CD14-positive monocyte (primary cell): ENCODE measurements at regions not wholly inside any gene's neighbourhood (a gene's known extent, or its start where the extent isn't known, plus 50 kb on each side); places are given as distances from the start of the nearest gene placed in this dataset.

Experiments
- DNase-seq, 3 donors: peaks; one replicate each; pipeline ENCODE4 v3.0.0-alpha.2; 2011 to 2022
- H2AFZ ChIP-seq: 2 replicates; pipeline ENCODE4 v1.6.0; 2012; ENCODE audit warnings: mild to moderate bottlenecking, low read depth, low read length, inconsistent platforms; ENCODE audit not compliant: insufficient read depth, poor library complexity, severe bottlenecking
- H3K27ac ChIP-seq, 2 donors: 1 replicate in 1 of 2; 2 replicates in 1 of 2; pipeline ENCODE4 v1.5.1; 2012 to 2013; ENCODE audit warnings: low read length in 2 of 2, control low read depth in 1 of 2, inconsistent platforms in 1 of 2, low read depth in 1 of 2, mild to moderate bottlenecking in 1 of 2
- H3K27me3 ChIP-seq, 2 donors: one replicate each; pipeline versions ENCODE4 v1.6.0 to v1.6.1; 2011 to 2013; ENCODE audit warnings: low read length in 2 of 2; ENCODE audit not compliant: control insufficient read depth in 2 of 2, insufficient read depth in 2 of 2
- H3K36me3 ChIP-seq, 2 donors: replicated peaks in 1 of 2; 1 replicate in 1 of 2; 2 replicates in 1 of 2; pipeline versions ENCODE4 v1.5.1 to v1.6.1; 2012 to 2013; ENCODE audit warnings: low read length in 2 of 2, control low read depth in 1 of 2, inconsistent platforms in 1 of 2, mild to moderate bottlenecking in 1 of 2; ENCODE audit not compliant: insufficient read depth in 2 of 2, control insufficient read depth in 1 of 2
- H3K4me1 ChIP-seq, 2 donors: 1 replicate in 1 of 2; 2 replicates in 1 of 2; pipeline versions ENCODE4 v1.5.1 to v1.6.1; 2012 to 2013; ENCODE audit warnings: low read length in 2 of 2, control low read depth in 1 of 2, inconsistent platforms in 1 of 2, mild to moderate bottlenecking in 1 of 2, moderate library complexity in 1 of 2; ENCODE audit not compliant: insufficient read depth in 2 of 2, control insufficient read depth in 1 of 2
- H3K4me2 ChIP-seq: replicated peaks from 2 replicates; pipeline ENCODE3; 2012; ENCODE audit warnings: low read length, moderate library complexity, mild to moderate bottlenecking; ENCODE audit not compliant: poor library complexity, severe bottlenecking; ENCODE audit errors: extremely low read depth
- H3K4me3 ChIP-seq, 3 experiments: fragments of 200-600 bp in 1 of 3; sonication (generic) in 1 of 3; replicated peaks in 1 of 3; 1 replicate in 2 of 3; 2 replicates in 1 of 3; pipeline ENCODE4 v1.5.1; 2011 to 2013; ENCODE audit warnings: low read length in 3 of 3, mild to moderate bottlenecking in 3 of 3, control low read depth in 2 of 3, low read depth in 2 of 3, inconsistent platforms in 1 of 3, moderate library complexity in 1 of 3
- H3K79me2 ChIP-seq: 2 replicates; pipeline ENCODE4 v1.6.0; 2012; ENCODE audit warnings: mild to moderate bottlenecking, control low read depth, inconsistent platforms, low read length, moderate library complexity; ENCODE audit not compliant: insufficient read depth
- H3K9ac ChIP-seq: 2 replicates; pipeline ENCODE4 v1.6.0; 2017; ENCODE audit warnings: low read length, mild to moderate bottlenecking; ENCODE audit not compliant: insufficient read depth, poor library complexity, severe bottlenecking
- H3K9me3 ChIP-seq, 2 donors: replicated peaks in 1 of 2; 1 replicate in 1 of 2; 2 replicates in 1 of 2; pipeline versions ENCODE4 v1.5.1 to v1.6.1; 2012 to 2013; ENCODE audit warnings: low read length in 2 of 2, control low read depth in 1 of 2; ENCODE audit not compliant: control insufficient read depth in 1 of 2, insufficient read depth in 1 of 2
- H4K20me1 ChIP-seq: 2 replicates; pipeline ENCODE4 v1.6.0; 2012; ENCODE audit warnings: mild to moderate bottlenecking, low read length, control low read depth, moderate library complexity; ENCODE audit not compliant: insufficient read depth
- H3K27ac Mint-ChIP-seq, 7 donors: one replicate each; pipeline ENCODE4 v1.8.0; 2020; ENCODE audit warnings: mild to moderate bottlenecking in 7 of 7, mixed read lengths in 7 of 7, moderate library complexity in 6 of 7, inconsistent platforms in 2 of 7
- H3K27me3 Mint-ChIP-seq, 3 donors: one replicate each; pipeline ENCODE4 v1.8.0; 2021 to 2022; ENCODE audit warnings: low read depth in 3 of 3, mild to moderate bottlenecking in 3 of 3, mixed read lengths in 3 of 3, moderate library complexity in 3 of 3, inconsistent platforms in 1 of 3
- H3K36me3 Mint-ChIP-seq, 2 donors: one replicate each; pipeline ENCODE4 v1.8.0; 2020; ENCODE audit warnings: mixed read lengths in 2 of 2, inconsistent platforms in 1 of 2, mild to moderate bottlenecking in 1 of 2
- H3K4me1 Mint-ChIP-seq: one replicate; pipeline ENCODE4 v1.8.0; 2020; ENCODE audit warnings: mild to moderate bottlenecking, mixed read lengths
- H3K4me3 Mint-ChIP-seq, 2 donors: one replicate each; pipeline ENCODE4 v1.8.0; 2020; ENCODE audit warnings: mild to moderate bottlenecking in 2 of 2, mixed read lengths in 2 of 2, moderate library complexity in 1 of 2
- H3K9me3 Mint-ChIP-seq, 7 donors: one replicate each; pipeline ENCODE4 v1.8.0; 2020 to 2022; ENCODE audit warnings: mixed read lengths in 7 of 7, mild to moderate bottlenecking in 6 of 7, moderate library complexity in 6 of 7, inconsistent platforms in 2 of 7
- CTCF ChIP-seq: fragments of 200-600 bp; IDR thresholded peaks from one replicate; pipeline ENCODE4 v1.8.0; 2022; ENCODE audit warnings: antibody characterized with exemption, mild to moderate bottlenecking
- WGBS: methylation state at CpG from one replicate; pipeline ENCODE4 v1.1.5; 2013; ENCODE audit warnings: missing lambda C conversion rate; ENCODE audit not compliant: insufficient coverage; 5-methylcytosine and 5-hydroxymethylcytosine counted together
- intact Hi-C, 2 donors: fragments of 100-400 bp; cut with micrococcal nuclease; formaldehyde crosslinking; loops; one replicate each; pipeline versions ENCODE4 v1.15.0 to v1.15.1; 2023

DNA sequence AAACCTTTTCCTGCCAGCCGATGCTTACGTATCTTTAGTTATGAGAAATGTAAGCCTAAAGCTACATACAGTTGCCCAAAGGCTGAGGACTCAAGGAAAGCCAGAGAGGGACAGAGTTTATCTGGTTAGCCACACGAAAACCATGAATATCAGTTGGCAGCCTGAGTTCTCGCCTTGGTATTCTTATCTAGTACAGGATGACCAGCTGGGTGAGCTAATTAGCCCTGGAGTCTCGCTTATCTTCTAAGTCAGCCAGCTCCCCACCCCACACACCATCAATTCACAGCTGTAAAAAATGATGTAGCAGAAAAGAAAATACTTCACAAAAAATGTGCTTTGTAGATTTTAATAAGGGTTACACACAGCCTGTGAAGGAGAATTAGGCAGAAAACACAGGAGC, 617.5 kb upstream of the SOX11 start:
- WGBS: 77% methylated on average over 3 of the region's 5 CpGs
- Histone ChIP-seq H2AFZ (no peak overlapping the region), H3K27me3 (no peaks in the 10 kb centered on the region)

GRCh38 chr2:5076599-5076998, 615.6 kb upstream of the SOX11 start:
- TF ChIP-seq CTCF: no peak
- Mint-ChIP-seq H3K36me3 (no peaks in the 10 kb centered on the region), H3K27ac (no peak overlapping the region), H3K4me1 (no peaks in the 10 kb centered on the region), H3K4me3 (no peak overlapping the region), H3K9me3 (peaks cover 0 to 10% (median 2%) of the 10 kb centered on the region in 7 donors), H3K27me3 (peaks cover 0 to 1% (median 1%) of the 10 kb centered on the region in 3 donors)
- no peaks in the 10 kb centered on the region for H4K20me1 ChIP-seq
- DNase-seq: no peak
- H3K9ac ChIP-seq: no peak overlapping the region
- no peak overlapping the region for H3K4me3 ChIP-seq
- H2AFZ ChIP-seq: no peak overlapping the region
- no peaks in the 10 kb centered on the region for H3K36me3 ChIP-seq
- no peaks in the 10 kb centered on the region for H3K4me1 ChIP-seq
- H3K79me2 ChIP-seq: no peaks in the 10 kb centered on the region
- intact Hi-C loops: no loop called here
- H3K4me2 ChIP-seq: no peak overlapping the region
- H3K27ac ChIP-seq: no peak overlapping the region
- WGBS: 61% methylated on average over 3 of the region's 3 CpGs
- H3K9me3 ChIP-seq: no peaks in the 10 kb centered on the region
- H3K27me3 ChIP-seq: no peaks in the 10 kb centered on the region

More for the DNA sequence above, 617.5 kb upstream of the SOX11 start:
- H3K9ac ChIP-seq: no peak overlapping the region
- H3K9me3 ChIP-seq: peaks cover 0 to 3% of the 10 kb centered on the region in 2 donors
- no peak overlapping the region for H3K27ac ChIP-seq
- Mint-ChIP-seq H3K9me3 (peaks cover 0 to 11% (median 5%) of the 10 kb centered on the region in 7 donors), H3K36me3 (no peaks in the 10 kb centered on the region), H3K4me1 (no peaks in the 10 kb centered on the region), H3K27ac (no peak overlapping the region), H3K4me3 (no peak overlapping the region), H3K27me3 (peaks cover 0 to 1% (median 1%) of the 10 kb centered on the region in 3 donors)
- no peak overlapping the region for H3K4me3 ChIP-seq
- no peaks in the 10 kb centered on the region for H3K36me3 ChIP-seq
- no peak for DNase-seq
- H3K79me2 ChIP-seq: no peaks in the 10 kb centered on the region
- no peak for TF ChIP-seq CTCF
- H3K4me1 ChIP-seq: no peaks in the 10 kb centered on the region
- intact Hi-C loops: no loop called here
- no peak overlapping the region for H3K4me2 ChIP-seq
- H4K20me1 ChIP-seq: no peaks in the 10 kb centered on the region
